GM18909 (cell line): ENCODE measurements at regions not wholly inside any gene's neighbourhood (a gene's known extent, or its start where the extent isn't known, plus 50 kb on each side); places are given as distances from the start of the nearest gene placed in this dataset.
"Not testable (repeated sequence)": the region's sequence is repeated elsewhere in the genome, so short reads cannot be mapped to it uniquely, and the experiment has no call there.

ENCODE experiments used
- ATAC-seq: cut with Tn5 transposase; IDR thresholded peaks from one replicate; pipeline ENCODE4 v1.9.1; 2021; ENCODE audit warnings: mild to moderate bottlenecking; ENCODE audit not compliant: unreplicated experiment, poor library complexity

DNA sequence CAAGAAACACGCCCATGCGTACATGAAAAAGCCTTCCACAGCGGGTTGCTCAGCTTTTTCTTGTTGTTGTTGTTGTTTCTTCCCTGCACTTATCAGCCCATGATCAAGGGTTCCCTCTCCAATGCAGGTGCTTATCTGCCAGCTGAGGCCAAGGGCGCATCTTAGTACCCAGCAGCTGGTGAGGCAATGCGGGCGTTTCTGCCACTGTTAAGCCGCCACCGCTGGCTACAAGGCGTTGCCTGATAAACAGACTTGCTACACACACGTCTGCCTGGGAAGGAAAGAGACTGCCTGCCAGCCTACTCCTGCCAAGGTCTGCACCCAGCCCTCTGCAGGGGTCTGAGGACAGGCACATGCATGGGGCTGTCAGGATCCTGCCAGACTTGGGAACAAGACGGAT lies 345.9 kb downstream of the BCL11B start:
- no peak for ATAC-seq

DNA sequence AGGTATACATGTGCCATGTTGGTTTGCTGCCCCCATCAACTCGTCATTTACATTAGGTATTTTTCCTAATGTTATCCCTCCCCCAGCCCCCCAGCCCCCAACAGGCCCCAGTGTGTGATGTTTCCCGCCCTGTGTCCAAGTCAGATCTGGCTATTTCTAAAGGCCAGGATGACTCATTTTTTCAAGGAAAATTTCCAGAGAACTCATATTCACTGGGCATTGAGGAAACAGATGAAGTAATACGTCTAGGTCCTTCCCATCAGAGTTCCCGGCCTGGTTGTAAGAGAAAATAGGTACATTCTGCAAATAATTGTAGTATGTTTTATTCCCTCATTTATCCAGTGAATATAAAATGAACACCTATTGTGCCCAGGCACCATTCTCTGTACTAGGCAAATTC lies 345.2 kb downstream of the BCL11B start:
- no peak for ATAC-seq

DNA sequence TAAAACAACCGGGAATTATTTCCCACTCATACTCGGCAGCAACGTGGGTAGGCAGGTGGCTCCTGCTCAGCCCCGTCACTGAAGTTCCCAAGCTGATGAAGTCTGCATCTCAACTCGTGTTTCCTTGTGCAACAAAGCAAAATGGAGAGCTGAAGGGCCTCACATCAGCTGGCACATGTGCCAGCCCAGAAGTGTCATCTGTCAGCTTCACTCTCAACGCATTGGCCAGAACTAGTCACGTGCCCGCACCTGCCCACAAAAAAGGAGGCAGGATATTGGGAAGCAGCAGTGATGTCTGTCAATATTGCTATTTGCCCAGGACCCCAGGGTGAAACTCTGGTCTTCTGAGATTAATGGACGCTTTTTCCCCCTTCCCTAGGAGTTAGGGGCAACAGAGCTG lies 344.0 kb downstream of the BCL11B start:
- ATAC-seq: no peak

DNA sequence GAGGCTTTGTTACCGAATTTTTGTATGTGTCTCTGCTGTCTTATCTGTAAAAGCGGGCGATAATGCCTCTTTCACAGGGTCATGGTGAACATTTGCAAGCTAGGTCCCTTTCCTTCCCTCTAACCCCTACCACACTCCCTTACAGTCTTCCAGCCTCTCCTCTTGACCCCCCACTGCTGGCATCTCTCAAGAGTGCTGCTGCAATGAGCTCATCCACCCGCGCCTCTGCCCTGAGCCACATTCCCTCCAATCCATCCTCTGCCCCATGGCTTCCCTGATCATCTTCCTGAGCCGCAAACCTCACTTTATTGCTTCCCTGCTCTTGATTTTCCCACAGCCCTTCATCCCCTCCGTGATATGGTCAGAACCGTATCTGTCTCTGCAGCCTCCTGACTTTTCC lies 343.6 kb downstream of the BCL11B start:
- ATAC-seq: no peak

DNA sequence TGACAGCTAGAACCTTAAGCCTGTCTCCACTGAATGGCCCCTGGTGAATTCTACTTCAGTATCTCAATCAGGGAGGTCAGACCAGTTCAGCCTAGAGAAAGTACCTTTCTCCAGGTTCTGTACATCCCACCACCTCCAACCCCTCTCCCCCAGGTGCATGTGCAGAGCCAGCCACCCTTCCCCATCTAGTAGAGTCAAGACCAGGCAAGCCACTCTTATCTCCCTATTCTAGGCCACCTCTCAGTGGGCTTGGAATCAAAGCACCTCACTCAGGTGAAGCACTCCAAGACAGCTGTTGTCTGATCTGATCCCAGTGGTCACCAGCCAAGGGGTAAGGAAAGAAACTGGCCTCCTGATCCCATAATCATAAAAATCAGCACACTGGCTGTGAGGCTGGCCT lies 340.9 kb downstream of the BCL11B start:
- no peak for ATAC-seq

DNA sequence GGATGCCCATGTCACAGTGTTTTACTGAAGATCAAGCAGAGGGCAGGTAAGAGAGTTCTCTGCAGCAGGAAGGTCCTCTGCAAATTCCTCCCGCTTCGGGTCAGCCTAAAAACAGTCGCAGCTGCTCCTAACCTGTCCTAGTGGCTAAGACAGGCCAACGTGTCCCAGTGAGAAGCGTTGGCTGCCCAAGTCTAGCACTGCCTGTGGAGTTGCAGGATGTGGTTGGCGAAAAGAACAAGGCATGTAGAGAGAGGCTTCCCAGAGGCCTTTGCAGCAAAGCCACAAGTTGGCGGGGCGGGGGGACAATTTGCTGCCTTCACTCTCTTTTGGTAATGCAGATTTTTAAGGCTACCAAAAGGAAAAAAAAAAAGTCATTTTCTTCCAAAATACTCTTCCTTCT lies 340.1 kb downstream of the BCL11B start:
- no peak for ATAC-seq

DNA sequence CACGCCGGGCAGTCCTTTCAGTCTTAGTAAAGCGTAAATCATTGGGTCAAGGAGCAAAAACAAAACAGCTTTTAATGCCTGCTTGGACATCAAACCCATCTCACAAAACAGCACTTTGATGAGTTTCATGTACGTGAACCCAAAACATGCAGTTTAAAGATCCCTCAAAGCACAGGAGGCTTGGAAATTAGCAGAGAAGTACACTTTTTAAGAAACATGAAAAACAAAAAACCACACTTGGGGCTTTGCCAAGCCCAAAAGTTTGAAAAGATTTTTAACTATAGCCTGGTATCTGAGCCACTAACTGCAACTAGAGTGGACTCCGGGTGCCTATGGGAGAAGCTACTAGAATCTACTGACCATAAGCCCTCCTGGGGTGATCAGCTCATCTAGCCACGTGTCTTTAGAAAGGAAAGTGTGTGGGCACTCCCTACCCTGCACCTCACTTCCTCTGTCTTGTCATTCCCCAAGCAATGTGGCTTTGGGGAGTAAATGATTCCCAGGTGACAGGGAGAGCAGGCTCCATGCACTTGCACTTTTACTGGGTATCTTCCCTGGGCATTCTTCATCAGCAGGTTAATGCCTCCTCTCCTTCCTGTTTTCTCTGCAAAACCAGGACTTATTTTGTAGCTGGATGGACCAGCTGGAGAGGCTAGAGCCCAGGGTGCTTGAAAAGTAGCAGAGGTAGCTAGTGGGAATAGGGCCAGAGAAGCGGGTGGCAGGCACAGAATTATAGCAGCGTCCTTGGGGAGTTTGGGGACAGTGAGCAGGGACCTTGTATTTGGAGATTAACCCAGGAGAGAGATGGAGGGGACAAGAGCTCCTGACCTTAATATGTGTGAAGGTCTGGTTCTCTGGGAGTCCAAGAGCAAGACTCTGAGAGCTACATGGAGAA lies 339.3 kb downstream of the BCL11B start:
- no peak for ATAC-seq

DNA sequence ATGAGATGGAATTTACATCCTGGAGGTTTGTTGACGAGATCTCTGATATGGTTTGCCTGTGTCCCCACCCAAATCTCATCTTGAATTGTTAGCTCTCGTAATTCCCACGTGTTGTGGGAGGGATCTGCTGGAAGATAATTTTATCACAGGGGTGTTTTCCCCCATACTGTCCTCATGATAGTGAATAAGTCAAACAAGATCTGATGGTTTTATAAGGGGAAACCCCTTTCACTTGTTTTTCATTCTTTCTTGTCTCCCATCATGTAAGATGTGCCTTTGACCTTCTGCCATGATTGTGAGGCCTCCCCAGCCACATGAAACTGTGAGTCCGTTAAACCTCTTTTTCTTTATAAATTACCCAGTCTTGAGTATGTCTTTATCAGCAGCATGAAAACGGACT lies 337.4 kb downstream of the BCL11B start:
- not testable (repeated sequence) for ATAC-seq

DNA sequence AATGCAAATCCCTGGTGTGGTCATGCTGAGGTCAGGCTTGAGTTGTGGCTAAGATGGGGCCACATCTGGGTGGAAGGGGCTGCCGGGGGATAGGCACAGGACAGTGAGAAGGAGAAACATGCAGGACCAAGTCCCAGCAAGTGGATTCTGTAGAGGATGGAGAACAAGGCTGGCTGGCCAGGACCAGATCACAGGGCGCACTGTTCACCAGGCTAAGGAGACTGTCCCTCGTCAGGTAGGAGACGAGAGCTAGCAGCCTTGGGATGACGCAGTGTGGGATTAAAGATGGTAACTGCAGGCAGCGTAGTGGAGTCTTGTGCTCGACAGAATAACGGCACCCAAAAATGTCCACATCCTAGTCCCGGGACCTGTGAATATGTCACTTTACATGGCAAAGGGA lies 336.1 kb downstream of the BCL11B start:
- no peak for ATAC-seq

DNA sequence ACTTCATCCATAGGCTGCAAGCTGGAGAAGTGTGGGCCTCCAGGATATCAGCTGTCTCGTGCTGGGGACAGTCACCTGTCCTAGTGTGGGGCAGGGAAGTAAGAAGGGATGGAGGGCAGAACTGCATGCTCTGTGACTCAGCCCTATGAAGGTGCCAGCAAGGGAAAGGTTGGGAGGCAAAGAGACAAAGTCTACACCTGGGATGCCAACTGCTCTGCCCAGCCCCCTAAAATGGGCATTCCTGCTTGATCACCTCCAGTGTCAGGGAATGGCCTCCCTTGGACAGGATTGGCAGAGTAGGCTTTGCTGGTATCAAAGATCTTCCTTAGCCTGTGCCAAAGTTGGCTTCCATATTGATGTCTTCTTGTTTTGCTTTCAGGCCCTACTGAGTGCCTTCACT lies 335.0 kb downstream of the BCL11B start:
- ATAC-seq: no peak

DNA sequence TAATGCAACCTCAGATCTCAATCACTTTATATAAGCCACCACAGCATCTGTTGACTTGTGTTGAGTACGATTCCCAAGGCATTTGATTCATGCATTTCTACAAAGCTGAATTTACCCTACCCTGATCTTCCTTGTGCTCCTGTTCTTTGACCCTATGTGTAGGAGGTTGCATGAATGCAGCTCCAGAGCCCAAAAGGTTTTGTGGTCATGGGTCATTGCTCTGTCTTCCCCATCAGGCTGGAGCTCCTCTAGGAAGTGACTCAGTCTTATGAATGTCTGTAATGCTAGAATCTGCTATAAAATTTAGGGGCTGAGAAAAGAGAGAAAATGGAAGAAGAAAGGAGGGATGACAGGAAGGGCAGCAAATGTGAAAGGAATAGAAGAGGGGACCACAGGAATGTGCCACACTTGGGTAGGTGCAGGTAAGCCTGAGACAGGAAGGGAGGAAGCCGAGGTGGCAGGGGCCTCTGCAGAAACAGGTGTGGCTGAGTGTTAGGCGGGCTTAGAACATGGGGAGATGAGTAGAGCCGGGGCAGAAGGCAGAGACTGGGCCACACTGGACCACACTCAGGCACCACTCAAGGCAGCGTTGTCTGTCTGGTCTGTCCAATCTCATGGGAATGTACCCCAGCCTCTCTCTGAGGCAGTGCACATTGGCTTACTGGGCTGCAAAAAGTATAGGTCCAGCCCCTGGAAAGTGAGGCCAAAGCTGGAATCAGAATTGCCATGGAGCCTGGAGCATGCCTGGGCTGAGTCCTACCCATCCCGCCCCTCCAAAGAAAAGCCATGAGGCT lies 334.1 kb downstream of the BCL11B start:
- ATAC-seq: no peak

DNA sequence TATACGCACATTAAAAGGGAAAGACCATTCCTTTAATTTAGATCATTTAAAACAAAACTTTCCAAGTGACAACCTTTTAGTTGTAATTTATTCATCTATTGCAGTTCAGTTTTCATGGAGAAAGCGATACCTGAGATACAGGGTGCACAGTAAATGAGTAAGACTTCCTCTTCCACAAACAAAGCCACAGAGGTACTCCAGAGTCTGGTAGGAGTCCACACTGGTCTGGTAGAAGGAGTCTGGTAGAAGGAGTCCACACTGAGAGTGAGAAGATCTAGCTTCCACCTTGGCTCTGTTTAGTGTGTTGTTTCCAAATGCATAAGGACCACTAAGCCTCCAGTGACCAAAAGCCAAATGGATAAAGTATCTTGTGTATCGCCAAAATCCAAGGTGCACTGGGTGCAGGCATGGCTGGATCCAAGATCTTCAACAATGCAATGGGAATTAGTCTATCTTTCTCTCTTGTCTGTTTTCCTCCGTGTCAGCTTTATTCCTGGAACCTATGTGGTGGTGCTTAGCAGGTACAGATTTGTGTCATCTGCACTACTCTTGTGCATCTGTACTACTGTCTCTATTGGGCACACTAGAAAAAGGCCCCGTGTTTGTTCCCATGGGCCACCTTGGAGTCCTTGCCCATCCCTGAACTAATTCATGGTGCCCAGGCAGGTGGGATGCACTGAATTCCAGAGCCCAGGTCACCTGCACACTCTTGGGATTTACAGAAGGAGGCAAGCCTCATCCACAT lies 331.1 kb downstream of the BCL11B start:
- ATAC-seq: no peak

DNA sequence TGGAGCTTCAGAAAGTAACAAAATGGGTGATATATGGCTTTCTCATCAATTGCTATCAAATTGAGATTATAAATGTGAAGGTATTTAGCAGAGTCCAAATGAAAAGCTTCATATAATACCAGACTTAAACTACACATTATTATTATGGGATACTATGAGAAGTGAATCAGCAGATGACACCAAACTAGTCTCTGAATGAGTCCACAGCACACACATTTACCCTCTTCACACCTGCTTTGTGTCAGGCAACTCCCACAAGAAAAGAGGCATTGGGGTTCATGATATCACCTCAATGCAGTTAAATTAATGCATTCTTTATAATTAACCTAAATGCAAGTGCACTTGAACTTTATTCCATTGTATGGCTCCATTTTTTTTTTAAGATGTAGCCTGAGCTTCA lies 330.5 kb downstream of the BCL11B start:
- no peak for ATAC-seq

DNA sequence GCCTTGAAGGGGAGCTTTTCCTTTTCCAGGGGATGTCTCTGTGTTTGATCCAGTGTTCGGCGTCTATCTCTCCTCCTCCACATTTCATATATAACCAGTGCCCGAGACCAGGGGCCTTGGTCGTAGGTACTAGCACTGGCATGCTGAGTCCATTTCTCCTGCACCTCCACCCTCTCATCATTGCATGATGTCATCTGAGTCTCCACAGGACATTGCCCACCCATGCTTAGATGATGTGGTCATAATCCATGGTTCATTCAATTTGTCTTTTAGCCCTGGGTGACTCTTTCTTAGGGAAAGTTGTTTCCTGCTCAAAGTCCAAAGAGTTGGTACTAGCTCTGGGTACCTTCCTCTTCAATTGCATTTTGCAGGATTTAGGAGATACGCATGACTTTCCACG lies 328.1 kb downstream of the BCL11B start:
- ATAC-seq: no peak

DNA sequence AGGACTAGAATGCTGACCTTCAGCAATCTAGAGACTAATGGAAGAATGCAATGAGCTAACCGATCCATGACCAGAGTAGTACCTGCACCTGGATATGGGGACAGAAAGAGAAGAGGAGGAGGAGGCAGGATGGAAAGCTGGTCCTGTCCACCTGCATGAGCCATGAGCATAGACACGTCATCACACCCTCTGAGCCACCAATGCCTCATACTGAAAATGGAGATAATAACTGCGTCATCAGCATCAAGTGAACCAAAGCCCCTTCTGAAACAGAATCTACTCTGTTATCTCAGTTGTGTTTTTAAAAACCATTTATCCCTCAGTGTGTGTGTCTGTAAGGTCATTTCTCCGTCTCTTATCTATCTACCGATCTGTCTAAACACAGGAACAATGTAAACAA lies 327.0 kb downstream of the BCL11B start:
- ATAC-seq: no peak

DNA sequence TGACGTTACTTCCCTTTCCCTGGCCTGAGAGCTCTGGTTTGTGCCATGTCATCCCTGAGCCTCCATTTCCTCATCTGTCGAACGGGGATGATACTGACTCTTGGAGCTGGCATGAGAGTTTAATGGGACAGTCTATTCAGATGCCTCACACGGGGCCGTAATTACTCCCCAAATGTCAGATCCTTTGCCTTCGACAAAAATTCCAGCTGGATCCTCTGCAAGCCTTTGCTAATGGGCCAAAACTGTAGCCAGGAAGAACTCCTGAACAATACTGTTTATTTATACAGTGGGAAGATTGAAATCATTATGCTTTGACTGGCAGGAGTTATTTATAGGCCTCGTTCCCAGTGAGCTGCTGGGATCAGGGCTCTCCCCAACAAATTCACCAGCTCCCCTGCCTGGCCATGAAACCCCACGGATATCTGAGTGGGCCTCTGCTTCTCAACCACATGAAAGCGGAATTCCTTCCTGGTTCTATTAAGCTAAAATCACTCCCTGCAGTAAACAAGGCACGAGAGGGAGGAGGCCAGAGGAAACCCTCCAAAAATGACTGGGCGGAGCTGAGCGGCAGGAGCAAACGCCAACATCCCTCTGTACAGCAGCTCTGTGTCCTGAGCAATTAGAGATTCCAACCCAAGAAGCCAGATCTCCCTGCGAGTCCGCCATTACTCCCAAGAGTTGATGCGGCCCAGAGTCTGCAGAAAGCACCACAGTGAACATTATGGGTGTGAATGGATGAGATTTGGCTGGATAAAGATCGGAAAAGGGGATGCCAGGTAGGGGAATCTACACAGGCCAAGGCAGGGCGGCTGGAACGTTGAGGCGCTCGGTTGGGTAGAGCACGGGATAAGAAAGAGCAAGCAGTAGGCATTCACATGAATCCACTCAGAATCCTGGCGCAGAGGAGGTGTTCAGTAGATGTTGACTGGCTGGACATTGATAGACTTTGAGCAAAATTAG lies 326.1 kb downstream of the BCL11B start:
- no peak for ATAC-seq

DNA sequence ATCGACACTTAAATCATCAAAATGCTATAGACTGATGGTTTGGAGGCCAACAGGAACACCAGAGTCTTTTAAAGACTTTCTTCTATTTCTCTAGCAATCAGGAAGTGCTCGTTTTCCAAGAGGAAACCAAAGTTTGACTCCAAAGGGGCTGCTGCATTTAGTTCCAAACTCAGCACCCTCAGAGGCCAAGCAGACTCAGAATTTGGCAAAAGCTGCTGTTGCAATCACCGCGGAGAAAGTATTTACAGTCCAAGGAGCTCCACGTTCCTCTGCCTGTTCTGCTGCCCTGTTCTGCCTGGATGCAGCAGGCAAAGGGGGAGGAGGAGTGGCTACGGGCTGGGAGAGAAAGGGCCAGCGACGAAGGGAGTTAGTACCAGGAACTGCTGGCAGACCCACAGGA lies 325.1 kb downstream of the BCL11B start:
- no peak for ATAC-seq

DNA sequence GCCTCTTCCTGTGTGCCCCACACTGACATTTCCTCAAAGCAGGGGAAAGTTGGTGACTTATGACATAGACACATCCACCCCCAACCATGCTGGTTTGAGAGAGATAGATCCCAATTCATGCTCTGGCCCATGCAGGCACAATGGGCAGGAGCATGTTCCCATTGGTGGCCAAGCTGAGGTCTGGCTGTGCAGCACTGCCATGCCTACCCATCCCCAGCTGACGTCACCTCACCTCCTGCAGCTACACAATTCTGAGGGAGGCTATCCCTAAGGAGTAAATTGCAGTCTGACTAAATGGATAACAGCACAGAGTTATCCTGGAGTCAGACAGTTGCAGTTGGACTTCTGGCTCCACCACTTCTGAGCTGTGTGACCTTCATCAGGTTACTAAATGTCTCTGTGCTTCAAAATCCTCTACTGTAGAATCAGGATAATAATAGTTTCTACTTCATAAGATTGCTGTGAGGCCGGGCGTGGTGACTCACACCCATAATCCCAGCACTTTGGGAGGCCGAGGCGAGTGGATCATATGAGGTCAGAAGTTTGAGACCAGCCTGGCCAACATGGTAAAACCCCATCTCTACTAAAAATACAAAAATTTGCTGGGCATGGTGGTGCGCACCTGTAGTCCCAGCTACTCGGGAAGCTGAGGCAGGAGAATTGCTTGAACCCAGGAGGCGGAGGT lies 323.9 kb downstream of the BCL11B start:
- ATAC-seq: no peak

DNA sequence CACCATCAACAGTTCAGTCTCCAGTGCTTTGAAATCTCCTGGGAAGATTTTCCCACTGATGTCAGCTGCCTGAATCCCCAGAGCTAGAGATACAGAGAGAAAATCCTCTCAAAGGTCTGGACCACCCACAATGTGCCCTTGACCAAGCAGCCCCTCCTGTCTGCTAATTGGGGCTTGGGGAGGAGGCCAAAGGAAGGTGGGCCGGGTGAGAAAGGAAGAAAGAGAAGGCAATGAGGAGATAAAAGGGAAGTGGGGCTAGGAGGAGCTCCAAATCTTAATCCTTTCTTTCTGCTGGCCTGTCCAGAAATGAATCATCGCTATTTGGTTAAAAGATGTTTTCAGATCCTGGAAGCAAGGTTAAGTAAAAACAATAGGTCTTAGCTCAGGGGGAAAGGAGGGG lies 322.9 kb downstream of the BCL11B start:
- no peak for ATAC-seq
